GM13977 (cell line): ENCODE measurements at regions not wholly inside any gene's neighbourhood (a gene's known extent, or its start where the extent isn't known, plus 50 kb on each side); places are given as distances from the start of the nearest gene placed in this dataset.

Experiments used
- DNase-seq: peaks from one replicate; pipeline ENCODE4 v3.0.0; 2012; ENCODE audit warnings: low spot score
- CTCF ChIP-seq: IDR thresholded peaks from 2 replicates; pipeline ENCODE4 v1.5.1; 2012; ENCODE audit warnings: mild to moderate bottlenecking, control low read depth; ENCODE audit not compliant: insufficient read depth; ENCODE audit errors: extremely low read depth, missing control alignments
- in situ Hi-C: fragments of 300-500 bp; cut with MboI; formaldehyde crosslinking; loops from one replicate; pipeline ENCODE4 v1.12.0; 2022; ENCODE audit warnings: low sequenced_read_pairs, low pct_unique_long_range_greater_than_20kb, mixed read lengths, inconsistent platforms; ENCODE audit not compliant: unreplicated experiment

DNA sequence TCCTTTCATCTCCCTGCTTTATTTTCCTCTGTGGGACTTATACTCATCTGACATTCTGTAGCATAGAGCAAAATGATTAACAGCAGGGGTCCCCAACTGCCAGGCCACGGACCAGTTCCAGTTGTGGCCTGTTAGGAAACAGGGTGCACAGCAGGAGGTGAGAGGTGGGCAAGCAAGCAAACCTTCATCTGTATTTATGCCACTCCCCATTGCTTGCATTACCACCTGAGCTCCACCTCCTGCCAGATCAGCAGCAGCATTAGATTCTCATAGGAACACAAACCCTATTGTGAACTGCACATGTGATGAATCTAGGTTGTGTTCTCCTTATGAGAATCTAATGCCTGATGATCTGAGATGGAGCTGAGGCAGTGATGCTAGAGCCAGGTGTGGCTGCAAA, 130.5 kb upstream of the SLC24A3 start:
- in situ Hi-C loops = no loop called here
- TF ChIP-seq CTCF = no peak
- DNase-seq = no peak

- no peak for TF ChIP-seq CTCF
- no peak for DNase-seq
- in situ Hi-C loops = no loop called here
Observed at GRCh38 chr20:19083136-19083621, 129.3 kb upstream of the SLC24A3 start.

- in situ Hi-C loops = no loop called here
- no peak for DNase-seq
- no peak for TF ChIP-seq CTCF
Observed at GRCh38 chr20:19090332-19090731, 122.1 kb upstream of the SLC24A3 start.

- in situ Hi-C loops = no loop called here
- no peak for DNase-seq
Observed at GRCh38 chr20:19094959-19095541, 117.4 kb upstream of the SLC24A3 start.

DNA sequence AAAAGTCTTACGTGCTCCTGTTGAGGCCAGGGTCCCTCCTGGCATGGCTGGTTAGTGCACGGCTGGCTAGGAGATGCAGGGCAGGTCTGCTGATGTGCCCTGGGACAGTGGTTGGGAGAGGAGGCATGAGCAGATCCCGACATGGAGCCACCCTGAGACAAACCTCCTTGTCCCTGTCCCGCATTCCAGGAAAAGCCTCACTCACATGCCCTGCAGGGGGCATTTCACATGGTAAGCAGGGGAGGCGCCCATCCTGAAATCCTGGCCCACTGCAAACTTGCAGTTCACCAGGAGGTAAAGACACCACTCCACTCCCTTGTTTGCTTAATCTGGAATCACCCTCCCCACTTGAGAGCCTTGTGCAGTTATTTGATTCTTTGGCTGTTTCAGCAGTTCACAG, 116.7 kb upstream of the SLC24A3 start:
- no peak for TF ChIP-seq CTCF
- in situ Hi-C loops = no loop called here
- DNase-seq = no peak

More at GRCh38 chr20:19094959-19095541, 117.4 kb upstream of the SLC24A3 start:
- no peak for TF ChIP-seq CTCF

DNA sequence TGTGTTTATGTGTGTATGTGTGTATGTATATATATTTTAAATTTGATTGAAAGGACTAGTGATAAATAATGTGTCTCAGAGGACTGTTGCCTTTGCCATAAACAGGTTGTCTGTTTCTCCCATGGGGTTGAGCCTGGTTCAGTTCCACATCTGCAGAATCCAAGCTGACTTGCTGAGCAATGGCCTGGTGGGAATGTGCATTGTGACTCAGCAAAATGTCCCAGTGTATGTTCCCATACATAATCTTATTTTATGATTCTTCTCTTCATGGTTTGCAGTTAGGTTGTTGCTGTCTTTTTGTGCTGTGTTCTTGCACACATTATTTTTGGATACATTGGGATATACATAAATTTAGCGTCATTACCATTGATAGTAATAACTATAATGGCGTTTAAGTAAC, 115.6 kb upstream of the SLC24A3 start:
- in situ Hi-C loops = no loop called here
- no peak for DNase-seq
- TF ChIP-seq CTCF = no peak
